CD4-positive, CD25-positive, alpha-beta regulatory T cell (primary cell): ENCODE measurements at regions not wholly inside any gene's neighbourhood (a gene's known extent, or its start where the extent isn't known, plus 50 kb on each side); places are given as distances from the start of the nearest gene placed in this dataset.

Experiments
- ATAC-seq, 2 donors: fragments of 150-1000 bp; cut with Tn5 transposase; one replicate each; pipeline ENCODE4 v1.10.0; 2021; ENCODE audit warnings: low read depth in 2 of 2, moderate number of reproducible peaks in 2 of 2, moderate library complexity in 1 of 2
- DNase-seq, 3 donors: peaks; one replicate each; pipeline versions ENCODE4 v3.0.0 to v3.0.0-alpha.2; 2012 to 2022; ENCODE audit warnings: mixed read lengths in 1 of 3
- H3K27ac ChIP-seq: one replicate; pipeline ENCODE4 v1.7.0; 2013; ENCODE audit warnings: mild to moderate bottlenecking, low read length; ENCODE audit not compliant: insufficient read depth, poor library complexity, severe bottlenecking
- H3K27me3 ChIP-seq: one replicate; pipeline ENCODE4 v1.7.0; 2013; ENCODE audit warnings: low read length; ENCODE audit not compliant: control insufficient read depth, insufficient read depth
- H3K36me3 ChIP-seq: one replicate; pipeline ENCODE4 v1.7.0; 2013; ENCODE audit warnings: mild to moderate bottlenecking, low read length, moderate library complexity; ENCODE audit not compliant: control insufficient read depth, insufficient read depth
- H3K4me1 ChIP-seq: 2 replicates; pipeline ENCODE4 v1.7.0; 2013; ENCODE audit warnings: mild to moderate bottlenecking, low read length; ENCODE audit not compliant: insufficient read depth, control insufficient read depth, poor library complexity, severe bottlenecking
- H3K4me3 ChIP-seq: one replicate; pipeline ENCODE4 v1.7.0; 2013; ENCODE audit warnings: low read depth, mild to moderate bottlenecking, low read length, moderate library complexity
- H3K9me3 ChIP-seq, 2 experiments: 1 replicate in 1 of 2; 2 replicates in 1 of 2; pipeline ENCODE4 v1.7.0; 2013; ENCODE audit warnings: low read length in 2 of 2, mild to moderate bottlenecking in 1 of 2, moderate library complexity in 1 of 2; ENCODE audit not compliant: control insufficient read depth in 2 of 2
- H3K27ac Mint-ChIP-seq, 3 donors: one replicate each; pipeline ENCODE4 v1.8.0; 2020 to 2022; ENCODE audit warnings: mild to moderate bottlenecking in 3 of 3, mixed read lengths in 3 of 3, moderate library complexity in 2 of 3
- H3K27me3 Mint-ChIP-seq: one replicate; pipeline ENCODE4 v1.8.0; 2022; ENCODE audit warnings: mild to moderate bottlenecking, mixed read lengths
- H3K36me3 Mint-ChIP-seq: one replicate; pipeline ENCODE4 v1.8.0; 2020; ENCODE audit warnings: mixed read lengths
- H3K4me1 Mint-ChIP-seq, 4 donors: one replicate each; pipeline ENCODE4 v1.8.0; 2020 to 2022; ENCODE audit warnings: mixed read lengths in 4 of 4, mild to moderate bottlenecking in 1 of 4
- H3K4me3 Mint-ChIP-seq, 4 donors: one replicate each; pipeline ENCODE4 v1.8.0; 2020 to 2022; ENCODE audit warnings: mild to moderate bottlenecking in 4 of 4, mixed read lengths in 4 of 4, moderate library complexity in 3 of 4
- H3K9me3 Mint-ChIP-seq, 7 donors: one replicate each; pipeline ENCODE4 v1.8.0; 2020 to 2022; ENCODE audit warnings: mixed read lengths in 7 of 7, mild to moderate bottlenecking in 3 of 7, moderate library complexity in 2 of 7

DNA sequence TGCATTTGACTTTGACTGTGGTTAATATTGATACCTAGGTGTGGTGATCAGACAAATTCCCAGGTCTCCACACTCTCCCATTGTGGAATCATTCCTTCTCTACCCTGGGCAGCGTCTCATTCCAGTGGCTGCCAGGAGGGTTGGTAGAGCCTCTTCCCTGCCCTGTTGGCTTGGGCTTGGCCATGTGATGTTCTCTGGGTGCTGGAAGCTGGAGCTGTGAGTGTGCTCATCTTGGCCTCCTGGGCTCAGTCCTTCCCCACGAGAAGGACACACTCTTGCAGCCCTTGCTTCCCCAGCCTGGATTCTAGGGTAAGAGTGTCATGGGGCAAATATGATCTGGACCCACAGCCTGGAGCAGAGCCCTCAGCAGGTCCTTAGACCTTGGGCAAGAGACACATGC is 167.2 kb upstream of the IRX4 start:
- Mint-ChIP-seq H3K4me3 (no peak overlapping the region), H3K27me3 (peaks cover 20% of the 10 kb centered on the region), H3K9me3 (peaks cover 0 to 9% (median 2%) of the 10 kb centered on the region in 7 donors), H3K27ac (no peak overlapping the region), H3K36me3 (no peaks in the 10 kb centered on the region), H3K4me1 (no peaks in the 10 kb centered on the region)
- Histone ChIP-seq H3K4me1 (no peaks in the 10 kb centered on the region), H3K36me3 (no peaks in the 10 kb centered on the region), H3K9me3 (peaks cover 0 to 6% of the 10 kb centered on the region in 2 experiments), H3K27me3 (no peaks in the 10 kb centered on the region), H3K4me3 (no peak overlapping the region), H3K27ac (no peak overlapping the region)
- ATAC-seq (no peak), DNase-seq (no peak)

DNA sequence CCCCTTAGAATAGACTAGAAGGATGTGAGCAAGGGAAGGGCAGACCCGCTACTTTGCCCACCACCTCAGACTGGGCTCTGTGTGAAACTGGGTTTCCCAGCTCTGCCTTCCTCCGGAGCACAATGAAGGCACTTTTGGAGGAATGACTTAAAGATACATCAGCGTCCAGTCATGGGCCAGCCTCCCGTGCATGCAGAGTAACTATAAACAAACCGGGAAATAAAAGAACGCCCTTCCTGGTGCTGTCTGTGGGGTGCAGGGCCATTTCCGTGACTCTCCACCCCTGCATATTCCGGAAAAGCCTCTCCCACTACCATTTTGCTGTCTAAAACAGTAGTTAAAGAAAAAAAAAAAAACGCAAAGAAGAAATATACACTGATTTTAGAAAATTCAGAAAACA is 165.9 kb upstream of the IRX4 start:
- H3K4me1 Mint-ChIP-seq: no peaks in the 10 kb centered on the region
- no peak for DNase-seq
- H3K4me3 Mint-ChIP-seq: no peak overlapping the region
- Histone ChIP-seq H3K36me3 (no peaks in the 10 kb centered on the region), H3K4me3 (no peak overlapping the region), H3K9me3 (peaks cover 0 to 6% of the 10 kb centered on the region in 2 experiments), H3K27me3 (no peaks in the 10 kb centered on the region), H3K4me1 (no peaks in the 10 kb centered on the region), H3K27ac (no peak overlapping the region)
- H3K36me3 Mint-ChIP-seq: no peaks in the 10 kb centered on the region
- no peak overlapping the region for H3K27ac Mint-ChIP-seq
- peaks cover 0 to 9% (median 2%) of the 10 kb centered on the region in 7 donors for H3K9me3 Mint-ChIP-seq
- no peak for ATAC-seq
- H3K27me3 Mint-ChIP-seq: peaks cover 24% of the 10 kb centered on the region

DNA sequence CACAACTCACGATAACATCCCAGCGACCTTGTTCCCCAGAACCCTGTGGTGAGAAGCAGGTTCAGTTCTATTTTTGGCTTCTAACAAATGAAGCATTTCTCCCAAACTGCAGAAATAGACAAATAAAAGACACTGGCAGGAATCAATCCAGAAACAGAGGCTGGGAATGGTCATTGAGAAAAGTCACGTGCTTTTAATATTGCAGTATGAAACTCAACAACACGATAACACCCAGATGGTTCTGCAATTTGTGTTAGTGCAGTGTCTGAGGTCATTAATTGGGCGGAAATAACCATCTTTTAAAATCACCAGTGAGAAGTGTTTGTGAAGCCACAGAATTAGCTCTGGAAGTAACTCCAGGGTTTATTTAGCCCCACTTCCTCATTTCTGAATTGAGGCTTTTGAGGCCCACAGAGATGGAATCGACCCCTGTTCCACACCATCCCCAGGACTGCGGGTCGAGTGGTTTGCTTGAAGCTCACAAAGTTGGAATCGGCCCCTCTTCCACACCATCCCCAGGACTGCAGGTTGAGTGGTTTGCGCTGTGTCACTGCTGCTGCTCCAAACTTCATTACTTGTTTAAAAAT is 164.7 kb upstream of the IRX4 start:
- peaks cover 0 to 9% (median 2%) of the 10 kb centered on the region in 7 donors for H3K9me3 Mint-ChIP-seq
- no peak overlapping the region for H3K4me3 ChIP-seq
- ATAC-seq (no peak), DNase-seq (no peak)
- no peak overlapping the region for H3K27ac ChIP-seq
- H3K36me3 Mint-ChIP-seq: no peaks in the 10 kb centered on the region
- H3K27me3 ChIP-seq: no peaks in the 10 kb centered on the region
- H3K4me3 Mint-ChIP-seq: no peak overlapping the region
- no peaks in the 10 kb centered on the region for H3K36me3 ChIP-seq
- peaks cover 0 to 6% of the 10 kb centered on the region in 2 experiments for H3K9me3 ChIP-seq
- no peaks in the 10 kb centered on the region for H3K4me1 ChIP-seq
- no peaks in the 10 kb centered on the region for H3K4me1 Mint-ChIP-seq
- H3K27me3 Mint-ChIP-seq: peaks cover 24% of the 10 kb centered on the region
- no peak overlapping the region for H3K27ac Mint-ChIP-seq

DNA sequence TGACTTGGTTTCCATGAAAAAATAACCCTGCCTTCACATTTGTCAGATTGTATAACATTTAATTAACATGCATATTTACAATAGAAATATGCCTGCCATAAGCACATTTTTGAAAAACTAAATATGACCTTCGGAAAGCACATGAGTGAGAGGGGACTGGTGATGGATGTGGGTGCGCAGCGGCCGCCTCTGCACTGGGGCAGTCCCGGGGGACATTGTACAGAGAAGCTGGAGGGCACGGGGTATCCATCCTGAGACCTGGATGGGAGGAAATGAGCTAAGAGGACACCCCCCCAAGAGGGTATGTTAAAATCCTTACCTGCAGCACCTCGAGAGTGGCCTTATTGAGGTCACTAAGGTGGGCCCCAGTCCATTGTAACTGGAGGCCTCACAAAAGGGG is 161.3 kb upstream of the IRX4 start:
- Mint-ChIP-seq H3K4me1 (peaks cover 0 to under 1% (median 0%) of the 10 kb centered on the region in 4 donors), H3K36me3 (no peaks in the 10 kb centered on the region), H3K9me3 (peaks cover 0 to 9% (median 2%) of the 10 kb centered on the region in 7 donors), H3K27ac (no peak overlapping the region), H3K4me3 (no peak overlapping the region), H3K27me3 (peaks cover 17% of the 10 kb centered on the region)
- peaks cover 0 to 6% of the 10 kb centered on the region in 2 experiments for H3K9me3 ChIP-seq
- no peak overlapping the region for H3K4me3 ChIP-seq
- H3K36me3 ChIP-seq: no peaks in the 10 kb centered on the region
- no peak overlapping the region for H3K27ac ChIP-seq
- ATAC-seq: no peak
- H3K4me1 ChIP-seq: no peaks in the 10 kb centered on the region
- no peak for DNase-seq
- H3K27me3 ChIP-seq: no peaks in the 10 kb centered on the region

GRCh38 chr5:2039180-2039531 is 156.4 kb upstream of the IRX4 start:
- H3K4me3 Mint-ChIP-seq: peak overlapping the region in 3 of 4 donors; percentile 47 to 68 (median 52)
- DNase-seq (no peak), ATAC-seq (no peak)
- peak overlapping the region in 1 of 3 donors; percentile 26 for H3K27ac Mint-ChIP-seq
- no peaks in the 10 kb centered on the region for H3K36me3 Mint-ChIP-seq
- Histone ChIP-seq H3K36me3 (no peaks in the 10 kb centered on the region), H3K4me1 (peaks cover 5% of the 10 kb centered on the region), H3K9me3 (no peaks in the 10 kb centered on the region), H3K27ac (no peak overlapping the region), H3K27me3 (peaks cover 10% of the 10 kb centered on the region), H3K4me3 (no peak overlapping the region)
- H3K4me1 Mint-ChIP-seq: peaks cover 0 to 2% (median 0%) of the 10 kb centered on the region in 4 donors
- peaks cover 0 to 2% (median 0%) of the 10 kb centered on the region in 7 donors for H3K9me3 Mint-ChIP-seq
- peaks cover 24% of the 10 kb centered on the region for H3K27me3 Mint-ChIP-seq

- Histone ChIP-seq H3K27ac (no peak overlapping the region), H3K9me3 (no peaks in the 10 kb centered on the region), H3K4me3 (no peak overlapping the region), H3K4me1 (peaks cover 5% of the 10 kb centered on the region), H3K27me3 (peaks cover 13% of the 10 kb centered on the region), H3K36me3 (no peaks in the 10 kb centered on the region)
- H3K27me3 Mint-ChIP-seq: peaks cover 26% of the 10 kb centered on the region
- peaks cover 0 to 2% (median 0%) of the 10 kb centered on the region in 4 donors for H3K4me1 Mint-ChIP-seq
- H3K36me3 Mint-ChIP-seq: no peaks in the 10 kb centered on the region
- H3K9me3 Mint-ChIP-seq: peaks cover 0 to 2% (median 0%) of the 10 kb centered on the region in 7 donors
- ATAC-seq (peak; percentile 71 to 73), DNase-seq (peak; percentile 35 to 58 (median 58))
- peak overlapping the region in 1 of 3 donors; percentile 26 for H3K27ac Mint-ChIP-seq
- H3K4me3 Mint-ChIP-seq: peak overlapping the region in 3 of 4 donors; percentile 47 to 68 (median 52)
Observed at GRCh38 chr5:2038321-2039179, 155.8 kb upstream of the IRX4 start.

DNA sequence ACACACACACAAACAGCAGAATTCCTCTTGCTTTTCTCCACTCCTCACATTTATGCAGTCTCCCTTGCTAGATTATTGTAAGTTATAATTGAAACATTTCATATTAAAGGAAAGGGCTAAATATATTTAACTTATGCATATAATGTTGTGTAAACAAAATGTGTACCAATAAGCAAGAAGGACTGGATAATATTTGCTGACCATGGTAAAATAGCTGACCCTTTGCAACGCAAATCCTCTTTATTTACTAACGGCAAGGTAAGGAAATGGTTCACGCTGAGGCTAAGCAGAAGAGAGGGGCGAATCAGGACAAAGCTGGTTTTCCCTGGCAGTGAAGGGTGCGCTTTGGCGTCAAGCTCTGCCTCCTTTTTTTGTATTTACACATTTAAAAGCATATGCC is 154.2 kb upstream of the IRX4 start:
- Histone ChIP-seq H3K36me3 (no peaks in the 10 kb centered on the region), H3K4me1 (peaks cover 5% of the 10 kb centered on the region), H3K4me3 (no peak overlapping the region), H3K9me3 (no peaks in the 10 kb centered on the region), H3K27me3 (peaks cover 17% of the 10 kb centered on the region), H3K27ac (no peak overlapping the region)
- ATAC-seq: no peak
- H3K4me3 Mint-ChIP-seq: no peak overlapping the region
- H3K9me3 Mint-ChIP-seq: peaks cover 0 to 4% (median 0%) of the 10 kb centered on the region in 7 donors
- peaks cover 0 to 2% (median 0%) of the 10 kb centered on the region in 4 donors for H3K4me1 Mint-ChIP-seq
- H3K27me3 Mint-ChIP-seq: peaks cover 31% of the 10 kb centered on the region
- no peak overlapping the region for H3K27ac Mint-ChIP-seq
- DNase-seq: no peak
- no peaks in the 10 kb centered on the region for H3K36me3 Mint-ChIP-seq
